BJ (cell line): ENCODE measurements at regions not wholly inside any gene's neighbourhood (a gene's known extent, or its start where the extent isn't known, plus 50 kb on each side); places are given as distances from the start of the nearest gene placed in this dataset.
A peak's percentile ranks its signal among the peaks of the same experiment; 100 is the strongest.
"Not testable (repeated sequence)": the region's sequence is repeated elsewhere in the genome, so short reads cannot be mapped to it uniquely, and the experiment has no call there.

Source experiments
- CTCF ChIA-PET: fragments of 350-600 bp; formaldehyde crosslinking; extraction: SDS; loops from one replicate; lab custom pipeline; 2021; ENCODE audit warnings: antibody characterized with exemption, inconsistent platforms; lab: Yijun Ruan, JAX
- POLR2A ChIA-PET: fragments of 300-600 bp; sonication (Branson Sonifier 250); formaldehyde crosslinking; extraction: SDS; loops from one replicate; lab custom pipeline; 2021; ENCODE audit warnings: antibody characterized with exemption; lab: Charles Lee
- DNase-seq: peaks from one replicate; pipeline ENCODE4 v3.0.0-alpha.2; 2011; ENCODE audit warnings: low read depth
- H3K27me3 ChIP-seq: 2 replicates; pipeline ENCODE4 v1.6.0; 2011; ENCODE audit warnings: low read length; ENCODE audit not compliant: control insufficient read depth, insufficient read depth
- H3K36me3 ChIP-seq: 2 replicates; pipeline ENCODE4 v1.5.1; 2011; ENCODE audit warnings: low read length; ENCODE audit not compliant: control insufficient read depth, insufficient read depth
- H3K4me3 ChIP-seq: 2 replicates; pipeline ENCODE4 v1.5.1; 2011; ENCODE audit warnings: low read depth, mild to moderate bottlenecking, control low read depth, low read length
- CTCF ChIP-seq: IDR thresholded peaks from 2 replicates; pipeline ENCODE4 v1.5.1; 2011; ENCODE audit warnings: low read depth, mild to moderate bottlenecking, control low read depth, inconsistent platforms, low read length, moderate library complexity; ENCODE audit not compliant: insufficient read depth

GRCh38 chr10:9950070-9950469 is 1067.6 kb upstream of the CELF2 start:
- ChIA-PET CTCF (no interaction called here), POLR2A (no interaction called here)
- H3K4me3 ChIP-seq: no peak overlapping the region
- TF ChIP-seq CTCF: no peak
- H3K36me3 ChIP-seq: no peaks in the 10 kb centered on the region
- no peak for DNase-seq
- H3K27me3 ChIP-seq: no peaks in the 10 kb centered on the region

- H3K36me3 ChIP-seq: no peaks in the 10 kb centered on the region
- H3K27me3 ChIP-seq: no peaks in the 10 kb centered on the region
- ChIA-PET POLR2A (interaction anchor here (0.5 kb wide), 1 partner anchor 23 kb away, joined by 3 read pairs; no protein-coding TSS in a partner anchor), CTCF (interaction anchor here (0.7 kb wide), 1 partner anchor 323 kb away, joined by 3 read pairs; no protein-coding TSS in a partner anchor)
- H3K4me3 ChIP-seq: no peak overlapping the region
- no peak for TF ChIP-seq CTCF
- peak; percentile 4 for DNase-seq
These were observed 1066.0 kb upstream of the CELF2 start for GRCh38 chr10:9951481-9952257.

GRCh38 chr10:9957351-9957750 is 1060.3 kb upstream of the CELF2 start:
- Histone ChIP-seq H3K4me3 (no peak overlapping the region), H3K27me3 (no peaks in the 10 kb centered on the region), H3K36me3 (no peaks in the 10 kb centered on the region)
- no peak for TF ChIP-seq CTCF
- ChIA-PET CTCF (no interaction called here), POLR2A (no interaction called here)
- DNase-seq: peak; percentile 21

- CTCF ChIA-PET, POLR2A ChIA-PET, DNase-seq, H3K4me3 ChIP-seq, H3K27me3 ChIP-seq, H3K36me3 ChIP-seq: not testable (repeated sequence)
These were observed 1059.8 kb upstream of the CELF2 start for GRCh38 chr10:9957876-9958275.

- no peak for TF ChIP-seq CTCF
- Histone ChIP-seq H3K4me3 (no peak overlapping the region), H3K36me3 (no peaks in the 10 kb centered on the region), H3K27me3 (no peaks in the 10 kb centered on the region)
- POLR2A ChIA-PET: no interaction called here
- no peak for DNase-seq
- CTCF ChIA-PET: no interaction called here
These were observed 1052.3 kb upstream of the CELF2 start for GRCh38 chr10:9965341-9965740.

GRCh38 chr10:9986786-9987185 is 1030.9 kb upstream of the CELF2 start:
- TF ChIP-seq CTCF: no peak
- CTCF ChIA-PET: no interaction called here
- Histone ChIP-seq H3K27me3 (no peaks in the 10 kb centered on the region), H3K4me3 (no peak overlapping the region), H3K36me3 (no peaks in the 10 kb centered on the region)
- POLR2A ChIA-PET: no interaction called here
- DNase-seq: no peak
